Breast epithelium (tissue), 4 donors: ENCODE measurements at regions not wholly inside any gene's neighbourhood (a gene's known extent, or its start where the extent isn't known, plus 50 kb on each side); places are given as distances from the start of the nearest gene placed in this dataset.

Source experiments
- DNase-seq, 2 donors: peaks; one replicate each; pipeline ENCODE4 v3.0.0-alpha.2; 2019; ENCODE audit warnings: low spot score in 2 of 2
- H3K27ac ChIP-seq, 2 donors: fragments of 200-600 bp; sonication (generic) in 1 of 2; one replicate each; pipeline ENCODE4 v1.5.1; 2016 to 2019; ENCODE audit warnings: mild to moderate bottlenecking in 1 of 2
- H3K27me3 ChIP-seq, 2 donors: fragments of 200-600 bp; sonication (generic) in 1 of 2; one replicate each; pipeline versions ENCODE4 v1.5.1 to v1.6.0; 2017 to 2019; ENCODE audit warnings: control low read depth in 1 of 2, mild to moderate bottlenecking in 1 of 2
- H3K36me3 ChIP-seq: fragments of 200-600 bp; one replicate; pipeline ENCODE4 v1.5.1; 2019
- H3K4me1 ChIP-seq, 2 donors: fragments of 200-600 bp; sonication (generic); one replicate each; pipeline ENCODE4 v1.5.1; 2016 to 2019; ENCODE audit warnings: control low read depth in 1 of 2
- H3K4me3 ChIP-seq, 3 donors: fragments of 200-600 bp; sonication (generic); 1 replicate in 2 of 3; 2 replicates in 1 of 3; pipeline ENCODE4 v1.5.1; 2016 to 2019; ENCODE audit warnings: mild to moderate bottlenecking in 3 of 3, moderate library complexity in 2 of 3
- H3K9me3 ChIP-seq, 2 donors: fragments of 200-600 bp; sonication (generic) in 1 of 2; one replicate each; pipeline ENCODE4 v1.5.1; 2016 to 2019; ENCODE audit warnings: control low read depth in 1 of 2
- CTCF ChIP-seq, 3 donors: fragments of 450-650 bp; IDR thresholded peaks; one replicate each; pipeline ENCODE4 v1.5.1; 2016 to 2017; ENCODE audit warnings: antibody characterized with exemption in 3 of 3, mild to moderate bottlenecking in 3 of 3, moderate library complexity in 3 of 3
- POLR2A ChIP-seq: fragments of 450-650 bp; IDR thresholded peaks from one replicate; pipeline ENCODE4 v1.6.1; 2016; ENCODE audit warnings: antibody characterized with exemption, mild to moderate bottlenecking, moderate library complexity
- POLR2AphosphoS5 ChIP-seq, 3 donors: sonication (generic); formaldehyde crosslinking; IDR thresholded peaks; one replicate each; pipeline ENCODE4 v1.6.1; 2017; ENCODE audit warnings: antibody characterized with exemption in 3 of 3
- intact Hi-C: fragments of 100-400 bp; cut with DNase I; formaldehyde crosslinking; loops from one replicate; pipeline ENCODE4 v1.15.1; 2023; ENCODE audit warnings: low total_unique reads

GRCh38 chr3:25032344-25032743 lies 395.7 kb upstream of the RARB start:
- Histone ChIP-seq H3K4me1 (peaks cover 0 to 5% of the 10 kb centered on the region in 2 donors), H3K9me3 (no peaks in the 10 kb centered on the region), H3K36me3 (no peaks in the 10 kb centered on the region), H3K4me3 (no peak overlapping the region), H3K27me3 (no peaks in the 10 kb centered on the region), H3K27ac (no peak overlapping the region)
- DNase-seq: no peak
- no peak for TF ChIP-seq POLR2AphosphoS5 (IDR thresholded peaks at IDR 0.05)
- TF ChIP-seq POLR2A: no peak
- TF ChIP-seq CTCF (IDR thresholded peaks at IDR 0.05): no peak
- intact Hi-C loops: no loop called here

GRCh38 chr3:25033407-25034029 lies 394.5 kb upstream of the RARB start:
- Histone ChIP-seq H3K27me3 (no peaks in the 10 kb centered on the region), H3K4me3 (no peak overlapping the region), H3K36me3 (no peaks in the 10 kb centered on the region), H3K4me1 (peaks cover 0 to 9% of the 10 kb centered on the region in 2 donors), H3K27ac (no peak overlapping the region), H3K9me3 (no peaks in the 10 kb centered on the region)
- intact Hi-C loops: no loop called here
- DNase-seq: no peak
- TF ChIP-seq CTCF (IDR thresholded peaks at IDR 0.05) (peak in 2 of 3 donors; percentile 19 to 49), POLR2A (no peak), POLR2AphosphoS5 (IDR thresholded peaks at IDR 0.05) (no peak)

GRCh38 chr3:25035526-25035925 lies 392.5 kb upstream of the RARB start:
- Histone ChIP-seq H3K36me3 (no peaks in the 10 kb centered on the region), H3K9me3 (no peaks in the 10 kb centered on the region), H3K4me3 (no peak overlapping the region), H3K27me3 (no peaks in the 10 kb centered on the region), H3K27ac (no peak overlapping the region), H3K4me1 (peaks cover 3 to 9% of the 10 kb centered on the region in 2 donors)
- no peak for DNase-seq
- intact Hi-C loops: no loop called here
- TF ChIP-seq CTCF (IDR thresholded peaks at IDR 0.05): no peak
- TF ChIP-seq POLR2AphosphoS5 (IDR thresholded peaks at IDR 0.05): no peak
- TF ChIP-seq POLR2A: no peak

GRCh38 chr3:25036633-25037032 lies 391.4 kb upstream of the RARB start:
- TF ChIP-seq POLR2A (no peak), CTCF (IDR thresholded peaks at IDR 0.05) (no peak), POLR2AphosphoS5 (IDR thresholded peaks at IDR 0.05) (no peak)
- Histone ChIP-seq H3K27me3 (no peaks in the 10 kb centered on the region), H3K4me1 (peaks cover 3 to 9% of the 10 kb centered on the region in 2 donors), H3K36me3 (no peaks in the 10 kb centered on the region), H3K9me3 (no peaks in the 10 kb centered on the region), H3K4me3 (no peak overlapping the region), H3K27ac (no peak overlapping the region)
- no peak for DNase-seq
- intact Hi-C loops: no loop called here

- no peak for DNase-seq
These were observed 391.0 kb upstream of the RARB start for GRCh38 chr3:25037049-25037547.

More at GRCh38 chr3:25037049-25037547, 391.0 kb upstream of the RARB start:
- peaks cover 3 to 9% of the 10 kb centered on the region in 2 donors for H3K4me1 ChIP-seq
- no peaks in the 10 kb centered on the region for H3K27me3 ChIP-seq
- H3K27ac ChIP-seq: peak overlapping the region; percentile 2 to 35
- TF ChIP-seq POLR2AphosphoS5 (IDR thresholded peaks at IDR 0.05) (no peak), POLR2A (no peak), CTCF (IDR thresholded peaks at IDR 0.05) (no peak)
- intact Hi-C loops: no loop called here
- H3K36me3 ChIP-seq: no peaks in the 10 kb centered on the region
- no peak overlapping the region for H3K4me3 ChIP-seq
- H3K9me3 ChIP-seq: no peaks in the 10 kb centered on the region
